ENCODE measurements at regions not wholly inside any gene's neighbourhood (a gene's known extent, or its start where the extent isn't known, plus 50 kb on each side); places are given as distances from the start of the nearest gene placed in this dataset.

GRCh38 chr5:87948486-87948885, 320.2 kb downstream of the TMEM161B start:
- DNase-seq, result no peak

DNA sequence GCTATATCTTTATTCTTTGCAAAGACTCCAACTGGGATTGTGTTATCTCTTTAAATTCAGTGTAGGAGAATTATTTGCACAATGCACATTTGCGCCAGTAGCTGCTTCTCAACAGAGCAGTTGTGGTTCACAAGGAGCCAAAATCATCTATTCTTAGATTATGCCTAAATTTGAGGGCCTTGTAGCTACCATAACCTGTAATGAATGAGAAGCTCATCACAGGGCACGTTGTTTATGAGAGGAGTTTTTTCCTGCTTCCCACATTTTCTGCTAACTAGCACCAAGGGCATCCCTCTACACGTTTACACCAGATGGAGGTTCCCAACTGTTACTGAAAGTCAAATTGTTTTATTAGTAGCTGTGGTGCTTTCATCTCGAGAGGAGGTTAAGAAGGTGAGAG, 322.4 kb downstream of the TMEM161B start:
- no peak for DNase-seq

- no peak for DNase-seq
Measured at GRCh38 chr5:87945286-87945650, 323.4 kb downstream of the TMEM161B start.

DNA sequence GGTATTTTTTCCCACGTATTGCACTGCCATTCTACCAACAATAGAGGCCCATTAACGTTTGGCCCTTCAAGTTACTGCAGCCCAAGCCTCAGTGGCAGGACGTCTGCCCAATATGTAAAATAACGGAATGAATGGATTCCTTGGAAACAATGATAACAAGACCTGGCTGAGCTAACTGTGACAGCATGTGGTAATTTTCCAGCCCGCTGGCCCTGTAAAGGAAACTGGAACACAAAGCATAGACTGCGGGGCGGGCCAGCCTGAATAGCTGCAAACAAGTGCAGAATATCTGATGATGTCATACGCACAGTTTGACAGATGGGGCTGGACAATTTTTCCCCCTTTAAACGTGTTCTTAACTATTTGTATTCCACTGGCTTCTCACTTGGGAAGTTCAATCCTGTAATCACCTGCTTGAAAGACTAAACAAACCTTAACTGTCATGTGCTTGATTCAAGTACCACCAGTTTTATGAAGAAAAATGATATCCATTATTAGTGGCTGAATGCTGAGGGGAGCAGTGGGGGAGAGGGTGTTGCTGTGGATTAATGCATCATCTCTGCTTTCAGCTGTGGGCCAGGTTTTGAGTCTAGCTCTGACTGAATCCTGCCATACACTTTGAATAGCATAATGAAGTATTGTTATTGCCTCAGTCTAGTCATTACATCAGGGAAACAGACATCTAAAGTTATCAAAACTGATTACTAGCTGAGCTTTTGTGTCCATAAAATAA, 323.9 kb downstream of the TMEM161B start:
- DNase-seq, result peak; percentile 20

DNA sequence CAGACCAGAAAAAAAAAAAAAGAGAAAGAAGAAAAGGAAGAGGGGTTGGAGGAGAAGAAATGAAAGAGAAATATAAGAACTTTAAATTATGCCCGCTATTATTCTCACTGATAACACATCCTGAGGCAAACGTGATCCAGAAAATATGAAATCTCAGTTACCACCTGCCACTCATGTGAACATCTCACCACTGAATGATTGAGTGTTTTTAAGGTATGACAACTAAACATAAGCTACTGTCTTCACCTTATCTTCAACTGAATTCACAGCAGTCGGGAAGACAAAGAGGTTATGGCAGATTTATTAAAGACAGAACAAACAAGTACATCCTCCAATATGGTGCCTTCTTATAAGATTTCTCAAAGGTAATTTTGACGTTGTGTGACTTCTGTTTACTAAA, 327.9 kb downstream of the TMEM161B start:
- DNase-seq, result no peak

DNA sequence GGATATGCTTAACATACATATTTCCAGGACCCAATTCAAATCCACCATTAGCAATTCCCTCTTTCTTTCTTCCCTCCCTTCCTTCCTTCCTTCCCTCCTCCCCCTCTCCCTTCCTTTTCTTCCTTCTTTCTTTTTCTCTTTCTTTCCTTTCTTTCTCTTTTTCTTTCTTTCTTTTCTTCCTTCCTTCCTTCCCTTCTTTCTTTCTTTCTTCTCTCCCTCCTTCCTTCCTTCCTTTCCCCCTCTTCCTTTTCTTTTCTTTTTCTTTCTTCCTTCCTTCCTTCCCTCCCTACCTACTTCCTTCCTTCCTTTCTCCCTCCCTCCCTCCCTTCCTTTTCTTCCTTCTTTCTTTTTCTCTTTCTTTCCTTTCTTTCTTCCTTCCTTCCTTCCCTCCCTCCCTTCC, 332.0 kb downstream of the TMEM161B start:
- no peak for DNase-seq

- DNase-seq, result no peak
Measured at GRCh38 chr5:87924436-87924835, 344.2 kb downstream of the TMEM161B start.

GRCh38 chr5:87916320-87916719, 352.3 kb downstream of the TMEM161B start:
- DNase-seq, result no peak

DNA sequence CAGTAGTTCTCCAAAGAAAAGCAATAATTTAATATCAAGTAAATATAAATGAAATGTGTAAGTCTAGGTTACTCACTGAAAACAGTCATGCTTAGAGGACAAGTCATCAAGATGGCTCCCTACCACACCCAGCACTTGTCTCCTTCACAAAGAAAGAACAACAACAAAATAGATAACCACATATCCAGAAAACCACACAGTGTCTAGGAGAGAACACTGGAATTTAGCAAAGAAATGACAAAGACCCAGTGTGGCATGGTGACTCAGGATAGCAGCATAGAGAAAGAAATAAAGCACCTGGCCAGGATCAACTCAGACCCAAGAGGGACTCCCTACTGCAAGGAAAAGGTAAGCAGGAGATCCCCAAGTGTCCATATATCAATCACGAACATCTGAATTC, 356.2 kb downstream of the TMEM161B start:
- DNase-seq, result no peak

DNA sequence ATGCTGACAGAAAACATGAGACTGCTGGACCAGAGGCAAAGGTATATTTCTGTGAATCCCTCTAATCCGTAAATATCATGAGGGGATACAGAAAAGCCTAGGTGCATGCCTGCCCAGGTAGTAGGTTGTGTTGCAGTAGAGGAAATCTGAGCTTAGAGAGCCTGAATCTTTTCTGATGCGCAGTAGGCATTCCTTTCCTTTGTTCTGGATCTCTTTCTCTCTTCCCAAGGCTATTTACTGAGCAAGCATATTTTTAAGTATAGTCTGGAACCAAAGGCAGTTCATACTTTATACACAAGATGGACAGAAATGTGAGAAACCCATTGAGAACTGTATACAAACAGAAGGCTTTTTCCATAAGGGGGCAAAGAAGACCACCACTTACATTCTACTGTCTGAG, 359.3 kb downstream of the TMEM161B start:
- no peak for DNase-seq

- no peak for DNase-seq
Measured at GRCh38 chr5:87906962-87907361, 361.7 kb downstream of the TMEM161B start.

- no peak for DNase-seq
Measured at GRCh38 chr5:87900419-87900818, 368.2 kb downstream of the TMEM161B start.

DNA sequence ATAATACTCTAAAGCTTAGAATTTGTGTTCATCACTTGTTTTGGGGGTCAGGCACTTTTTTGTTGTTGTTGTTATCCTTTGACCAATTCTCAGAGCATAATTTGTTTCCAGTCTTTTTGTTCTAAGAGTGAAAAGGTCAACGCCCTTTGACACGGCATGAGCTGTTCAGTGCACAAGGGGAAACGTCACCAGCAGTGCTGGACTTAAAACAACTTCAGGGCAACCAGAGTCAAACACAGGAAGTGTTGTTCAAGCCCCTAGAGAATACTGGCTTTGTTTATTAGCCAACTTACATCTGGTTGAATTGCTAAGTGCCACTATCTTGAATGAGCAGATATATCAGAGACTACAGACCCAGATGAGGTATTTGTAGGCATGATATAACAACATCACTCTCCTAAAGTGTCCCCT, 368.9 kb downstream of the TMEM161B start:
- peak; percentile 18 for DNase-seq

DNA sequence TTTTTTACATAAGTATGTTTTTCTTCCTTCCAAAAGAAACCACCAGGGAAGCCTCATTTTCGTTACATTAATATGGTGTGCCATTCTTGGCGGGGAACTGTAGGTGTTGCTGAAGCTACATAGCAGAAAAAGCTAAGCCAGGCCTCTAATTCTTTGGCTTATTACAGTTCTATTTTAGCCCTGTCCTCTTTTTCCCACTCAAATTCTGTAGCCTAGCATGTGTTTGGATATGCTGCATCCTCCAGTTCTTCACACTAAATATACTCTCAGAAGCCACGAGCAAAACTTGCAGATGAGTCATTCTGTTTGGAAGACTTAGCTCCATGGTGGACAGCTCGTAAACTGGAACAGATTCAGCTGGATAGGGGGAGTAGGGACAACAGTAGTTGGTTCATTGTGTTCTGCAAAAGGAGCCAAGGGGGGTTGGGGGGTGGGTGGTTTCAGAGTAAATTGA, 369.4 kb downstream of the TMEM161B start:
- no peak for DNase-seq

DNA sequence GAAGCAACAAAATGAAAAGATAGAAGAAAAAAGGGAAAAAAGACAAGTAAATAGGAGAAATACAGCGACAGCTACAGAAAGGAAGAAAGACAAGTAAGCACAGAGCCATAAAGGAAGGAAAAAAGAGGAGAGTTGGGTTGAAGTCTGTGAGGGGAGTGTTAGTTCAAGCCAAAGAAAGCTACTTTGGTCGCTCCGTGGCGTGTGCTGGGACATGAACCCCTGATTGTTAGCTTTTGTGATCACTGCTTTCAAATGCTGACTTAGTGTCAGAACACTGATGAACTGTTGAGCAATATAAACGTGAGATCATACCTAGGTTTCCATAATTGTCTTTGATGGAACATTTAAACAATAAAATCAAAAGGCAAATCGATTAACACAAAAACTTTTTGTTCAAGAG, 370.1 kb downstream of the TMEM161B start:
- no peak for DNase-seq

DNA sequence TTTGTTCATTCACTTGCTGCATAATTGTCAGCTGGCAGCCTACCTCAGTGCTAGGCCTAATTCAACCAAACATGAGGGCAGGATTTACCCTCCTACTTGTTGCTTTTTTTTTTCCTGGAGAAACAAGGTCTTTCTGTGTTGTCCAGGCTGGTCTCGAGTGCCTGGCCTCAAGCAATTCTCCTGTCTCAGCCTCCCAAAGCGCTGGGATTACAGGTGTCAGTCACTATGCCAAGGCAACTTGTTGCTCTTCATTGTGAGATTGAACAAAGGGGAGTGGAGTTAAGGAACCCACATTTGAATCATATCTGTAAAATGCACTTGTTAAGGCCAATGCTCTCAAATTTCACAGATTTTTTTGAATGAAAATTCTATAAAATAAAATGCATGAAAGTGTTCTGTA, 380.5 kb downstream of the TMEM161B start:
- DNase-seq, result no peak

DNA sequence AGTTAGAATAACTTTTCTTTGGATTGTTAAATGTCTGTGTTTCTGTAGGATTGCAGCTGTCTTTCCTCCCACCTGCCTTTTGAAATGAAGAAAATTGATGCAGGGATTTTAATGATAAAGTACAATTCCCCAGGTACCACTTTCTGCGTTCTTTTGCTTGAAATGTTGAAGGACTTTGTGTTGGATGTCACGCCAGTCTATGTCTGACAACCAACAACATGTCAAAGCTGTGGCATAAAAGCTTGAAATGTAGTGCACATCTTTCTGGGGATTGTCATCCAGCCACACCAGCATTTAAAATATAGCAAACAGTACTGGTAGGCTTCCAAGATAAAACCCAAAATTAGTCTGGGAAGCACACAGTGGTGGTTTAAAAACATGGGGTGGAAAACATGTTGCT, 381.4 kb downstream of the TMEM161B start:
- DNase-seq, result no peak

DNA sequence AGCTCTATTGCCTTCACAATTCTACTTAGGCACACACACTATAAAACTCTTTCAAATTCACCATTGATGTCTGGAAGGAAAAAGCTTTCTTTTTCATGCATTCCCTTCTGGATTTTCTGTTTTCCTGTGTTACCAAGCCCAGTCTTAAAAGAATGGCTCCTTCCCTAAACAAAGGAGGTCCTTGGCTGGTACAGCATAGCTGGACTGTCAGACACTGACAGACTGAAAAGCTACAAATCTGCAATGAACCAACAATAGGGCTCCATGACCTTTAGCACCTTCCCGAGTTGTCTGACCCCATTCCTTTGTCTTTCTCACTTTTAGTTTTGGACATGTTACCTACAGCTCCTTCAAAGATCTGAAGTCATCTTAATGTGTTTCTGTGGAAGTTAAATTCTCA, 382.5 kb downstream of the TMEM161B start:
- no peak for DNase-seq

DNA sequence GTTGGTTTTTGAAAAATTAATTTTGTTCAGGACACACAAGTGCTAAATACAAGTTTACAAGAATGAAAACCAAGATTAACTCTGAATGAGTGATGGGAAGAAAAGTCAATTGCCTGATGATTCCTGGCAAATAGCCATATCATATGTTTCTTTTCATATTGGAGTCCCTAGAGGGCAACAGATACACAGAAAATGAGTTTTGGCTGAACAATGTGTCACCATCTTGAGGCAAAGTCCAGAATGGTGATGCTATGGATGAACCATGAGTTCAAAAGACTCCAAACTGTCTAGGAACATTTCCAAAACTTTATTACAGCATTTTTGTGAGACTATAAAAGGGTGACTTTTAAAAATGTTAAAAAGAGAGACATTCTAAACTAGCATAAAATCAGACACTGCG, 382.9 kb downstream of the TMEM161B start:
- no peak for DNase-seq

DNA sequence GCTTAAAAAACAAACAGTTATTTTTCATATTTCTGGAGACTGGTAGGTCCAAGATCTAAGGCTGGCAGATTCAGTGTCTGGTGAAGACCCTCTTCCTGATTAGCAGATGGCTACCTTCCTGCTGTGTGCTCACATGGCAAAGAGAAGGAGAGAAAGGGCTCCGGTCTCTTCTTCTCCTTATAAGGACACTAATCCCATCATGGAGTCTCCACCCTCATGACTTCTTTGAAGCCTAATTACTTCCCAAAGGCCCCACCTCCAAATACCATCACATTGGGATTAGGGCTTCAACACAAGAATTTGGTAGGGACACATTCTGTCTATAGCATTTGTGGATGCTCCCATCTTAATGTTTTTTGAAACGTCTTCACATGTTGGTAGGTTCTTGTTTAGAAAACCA, 391.1 kb downstream of the TMEM161B start:
- no peak for DNase-seq

DNA sequence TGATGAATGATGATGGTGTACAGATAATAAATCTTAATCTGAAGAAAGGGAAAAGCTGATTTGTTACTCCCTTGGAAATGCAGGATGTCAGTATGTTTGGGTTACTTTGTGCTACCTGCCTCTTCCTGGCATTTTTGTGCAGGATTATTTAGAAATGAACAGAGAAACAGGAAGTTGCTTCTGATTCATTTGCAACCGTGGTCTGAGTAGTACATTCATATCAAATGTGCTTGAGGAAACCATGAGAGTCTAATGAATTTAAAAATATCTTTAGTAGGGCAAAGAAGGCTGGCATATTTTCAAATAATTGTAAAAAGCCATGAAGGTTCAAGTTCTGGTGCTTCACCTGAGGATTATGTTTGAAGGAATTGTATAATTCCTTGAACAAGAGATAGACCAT, 391.6 kb downstream of the TMEM161B start:
- no peak for DNase-seq

DNA sequence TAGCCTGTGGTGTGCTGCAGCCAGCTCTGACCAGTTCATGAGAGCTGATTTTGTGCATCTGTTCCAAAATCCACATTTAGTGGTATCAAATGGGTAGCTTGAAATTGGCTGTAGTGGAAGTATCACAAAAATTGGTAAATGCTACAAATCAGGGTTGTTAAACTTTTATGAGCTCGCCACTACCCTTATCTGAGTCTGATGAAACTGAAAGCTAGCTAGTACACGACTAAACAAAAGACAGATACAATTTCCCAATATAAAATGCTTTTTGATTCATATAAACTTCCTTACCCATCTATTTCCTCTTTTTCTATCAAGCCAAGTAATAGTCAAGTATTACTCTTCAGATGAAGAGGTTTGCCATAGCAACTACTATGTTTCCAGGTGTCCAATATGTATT, 392.0 kb downstream of the TMEM161B start:
- no peak for DNase-seq

- no peak for DNase-seq
Measured at GRCh38 chr5:87872986-87873385, 395.7 kb downstream of the TMEM161B start.

DNA sequence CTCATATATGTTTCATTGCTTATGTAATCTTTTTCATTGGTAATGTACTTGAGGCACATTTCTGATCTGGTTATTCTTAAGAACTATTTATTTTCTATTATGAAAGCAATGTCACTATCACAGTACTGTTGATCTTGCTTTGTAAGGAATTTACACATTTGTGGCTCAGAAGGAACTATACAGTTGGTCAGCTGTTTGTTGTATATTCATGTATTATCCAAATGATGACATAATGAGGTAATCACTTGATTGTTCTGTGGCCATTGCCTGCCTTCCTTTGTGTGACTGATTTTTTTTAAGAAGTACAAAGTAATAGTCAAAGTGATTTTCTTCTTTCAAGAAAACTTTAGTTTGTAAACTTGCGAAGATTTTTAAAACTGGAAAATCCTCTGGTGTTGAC, 399.9 kb downstream of the TMEM161B start:
- no peak for DNase-seq

- no peak for DNase-seq
Measured at GRCh38 chr5:87867281-87867680, 401.4 kb downstream of the TMEM161B start.
